ENCODE measurements at regions not wholly inside any gene's neighbourhood (a gene's known extent, or its start where the extent isn't known, plus 50 kb on each side); places are given as distances from the start of the nearest gene placed in this dataset.

DNA sequence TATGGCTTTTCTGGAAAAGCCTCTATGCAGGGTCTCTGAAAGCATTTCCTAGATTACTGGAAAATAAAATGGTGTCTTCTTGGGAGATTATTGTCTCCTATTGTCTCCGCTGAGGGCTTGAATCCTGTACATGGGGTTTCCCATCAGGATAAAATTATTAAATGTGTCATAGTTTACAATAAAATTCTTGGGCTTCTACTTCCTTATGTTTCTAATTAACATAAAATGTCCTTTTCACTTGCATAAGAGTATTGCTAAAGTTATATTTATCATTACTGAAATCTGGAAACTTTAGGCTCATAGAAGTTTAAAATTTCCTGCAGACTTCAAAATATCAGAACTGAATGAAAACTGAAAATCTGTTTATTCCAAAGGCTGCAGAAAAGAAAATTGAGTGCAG, 595.5 kb upstream of the AGTR1 start:
- TF ChIP-seq CTCF (conservative IDR thresholded peaks at IDR 0.05; ENCODE audit: low read depth in 2 of 2) (no peak), POLR2AphosphoS5 (IDR thresholded peaks at IDR 0.05; ENCODE audit: low read depth) (no peak)
- TF ChIP-seq, protein P1, sequence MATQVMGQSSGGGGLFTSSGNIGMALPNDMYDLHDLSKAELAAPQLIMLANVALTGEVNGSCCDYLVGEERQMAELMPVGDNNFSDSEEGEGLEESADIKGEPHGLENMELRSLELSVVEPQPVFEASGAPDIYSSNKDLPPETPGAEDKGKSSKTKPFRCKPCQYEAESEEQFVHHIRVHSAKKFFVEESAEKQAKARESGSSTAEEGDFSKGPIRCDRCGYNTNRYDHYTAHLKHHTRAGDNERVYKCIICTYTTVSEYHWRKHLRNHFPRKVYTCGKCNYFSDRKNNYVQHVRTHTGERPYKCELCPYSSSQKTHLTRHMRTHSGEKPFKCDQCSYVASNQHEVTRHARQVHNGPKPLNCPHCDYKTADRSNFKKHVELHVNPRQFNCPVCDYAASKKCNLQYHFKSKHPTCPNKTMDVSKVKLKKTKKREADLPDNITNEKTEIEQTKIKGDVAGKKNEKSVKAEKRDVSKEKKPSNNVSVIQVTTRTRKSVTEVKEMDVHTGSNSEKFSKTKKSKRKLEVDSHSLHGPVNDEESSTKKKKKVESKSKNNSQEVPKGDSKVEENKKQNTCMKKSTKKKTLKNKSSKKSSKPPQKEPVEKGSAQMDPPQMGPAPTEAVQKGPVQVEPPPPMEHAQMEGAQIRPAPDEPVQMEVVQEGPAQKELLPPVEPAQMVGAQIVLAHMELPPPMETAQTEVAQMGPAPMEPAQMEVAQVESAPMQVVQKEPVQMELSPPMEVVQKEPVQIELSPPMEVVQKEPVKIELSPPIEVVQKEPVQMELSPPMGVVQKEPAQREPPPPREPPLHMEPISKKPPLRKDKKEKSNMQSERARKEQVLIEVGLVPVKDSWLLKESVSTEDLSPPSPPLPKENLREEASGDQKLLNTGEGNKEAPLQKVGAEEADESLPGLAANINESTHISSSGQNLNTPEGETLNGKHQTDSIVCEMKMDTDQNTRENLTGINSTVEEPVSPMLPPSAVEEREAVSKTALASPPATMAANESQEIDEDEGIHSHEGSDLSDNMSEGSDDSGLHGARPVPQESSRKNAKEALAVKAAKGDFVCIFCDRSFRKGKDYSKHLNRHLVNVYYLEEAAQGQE (IDR thresholded peaks at IDR 0.05; ENCODE audit: unreplicated experiment): no peak

Measured in GM23338 (cell line).